SK-N-SH (cell line): ENCODE measurements at regions not wholly inside any gene's neighbourhood (a gene's known extent, or its start where the extent isn't known, plus 50 kb on each side); places are given as distances from the start of the nearest gene placed in this dataset.

Source experiments
- CTCF ChIA-PET: fragments of 300-600, 350-600 bp; formaldehyde crosslinking; extraction: SDS; loops from one replicate; lab custom pipeline; 2021; lab: Yijun Ruan, JAX
- POLR2A ChIA-PET: fragments of 350-600 bp; sonication (Branson Sonifier 250); formaldehyde crosslinking; extraction: SDS; loops from one replicate; lab custom pipeline; 2020; ENCODE audit warnings: antibody characterized with exemption, inconsistent platforms; lab: Yijun Ruan, JAX
- DNase-seq: peaks from one replicate; pipeline ENCODE4 v3.0.0; 2012
- H2AFZ ChIP-seq: fragments of 200-600 bp; sonication (generic); 2 replicates; pipeline ENCODE4 v1.8.1; 2016; ENCODE audit warnings: antibody characterized with exemption, mild to moderate bottlenecking, low read depth
- H3F3A ChIP-seq: fragments of 200-600 bp; sonication (generic); replicated peaks from 2 replicates; pipeline ENCODE3; 2016; ENCODE audit warnings: antibody characterized with exemption, mild to moderate bottlenecking; ENCODE audit not compliant: insufficient read depth
- H3K27ac ChIP-seq, 2 experiments: fragments of 200-500 bp in 1 of 2; fragments of 200-600 bp in 1 of 2; sonication (Bioruptor generic) in 1 of 2; sonication (generic), shearing (Covaris generic) in 1 of 2; 2 replicates each; pipeline versions ENCODE4 v1.5.1 to v1.6.1; 2014 to 2016; ENCODE audit warnings: low read depth in 2 of 2, inconsistent platforms in 1 of 2, low read length in 1 of 2, mild to moderate bottlenecking in 1 of 2, mixed read lengths in 1 of 2
- H3K27me3 ChIP-seq: fragments of 200-600 bp; sonication (generic), shearing (Covaris generic); 2 replicates; pipeline ENCODE4 v1.6.1; 2016; ENCODE audit warnings: mixed run types; ENCODE audit not compliant: insufficient read depth
- H3K36me3 ChIP-seq, 2 experiments: fragments of 200-500 bp in 1 of 2; fragments of 200-600 bp in 1 of 2; sonication (Bioruptor generic) in 1 of 2; sonication (generic) in 1 of 2; replicated peaks in 1 of 2; 2 replicates each; pipeline versions ENCODE3 to v1.5.1; 2014 to 2016; ENCODE audit warnings: low read length in 1 of 2, mild to moderate bottlenecking in 1 of 2; ENCODE audit not compliant: insufficient read depth in 2 of 2, control insufficient read depth in 1 of 2
- H3K4me1 ChIP-seq, 2 experiments: fragments of 200-500 bp in 1 of 2; fragments of 200-600 bp in 1 of 2; sonication (Bioruptor generic) in 1 of 2; sonication (generic), shearing (Covaris generic) in 1 of 2; 2 replicates each; pipeline versions ENCODE4 v1.5.1 to v1.6.1; 2014 to 2016; ENCODE audit warnings: low read depth in 1 of 2, low read length in 1 of 2, mixed run types in 1 of 2; ENCODE audit not compliant: insufficient read depth in 2 of 2, control insufficient read depth in 1 of 2
- H3K4me2 ChIP-seq: fragments of 200-600 bp; sonication (generic), shearing (Covaris generic); 2 replicates; pipeline ENCODE4 v1.6.1; 2017; ENCODE audit warnings: mixed run types
- H3K4me3 ChIP-seq, 2 experiments: fragments of 200-500 bp in 1 of 2; fragments of 200-600 bp in 1 of 2; sonication (Bioruptor generic) in 1 of 2; sonication (generic), shearing (Covaris generic) in 1 of 2; 2 replicates each; pipeline versions ENCODE4 v1.5.1 to v1.8.1; 2014 to 2016; ENCODE audit warnings: low read depth in 2 of 2, inconsistent platforms in 1 of 2, low read length in 1 of 2, mild to moderate bottlenecking in 1 of 2, mixed read lengths in 1 of 2, moderate library complexity in 1 of 2
- H3K79me2 ChIP-seq: fragments of 200-600 bp; sonication (generic); 2 replicates; pipeline ENCODE4 v1.8.1; 2017; ENCODE audit warnings: mild to moderate bottlenecking; ENCODE audit not compliant: insufficient read depth
- H3K9ac ChIP-seq: fragments of 200-600 bp; sonication (generic); 2 replicates; pipeline ENCODE4 v1.6.1; 2017; ENCODE audit warnings: mixed run types
- H3K9me2 ChIP-seq: fragments of 200-600 bp; sonication (generic); 2 replicates; pipeline ENCODE4 v1.6.1; 2017; ENCODE audit warnings: mixed run types
- H3K9me3 ChIP-seq: fragments of 200-600 bp; sonication (generic); 2 replicates; pipeline ENCODE4 v1.6.1; 2017; ENCODE audit warnings: mixed run types, mild to moderate bottlenecking, moderate library complexity
- H4K20me1 ChIP-seq: fragments of 200-600 bp; sonication (generic); 2 replicates; pipeline ENCODE4 v1.6.1; 2017; ENCODE audit warnings: mild to moderate bottlenecking, mixed run types; ENCODE audit not compliant: insufficient read depth
- EP300 ChIP-seq, 2 experiments: IDR thresholded peaks; 2 replicates each; pipeline versions ENCODE4 v1.4.0 to v1.6.1; 2012; ENCODE audit warnings: borderline replicate concordance in 1 of 2, low read depth in 1 of 2, low read length in 1 of 2
- FOSL2 ChIP-seq: IDR thresholded peaks from 2 replicates; pipeline ENCODE4 v1.4.0; 2012; ENCODE audit warnings: low read depth, mild to moderate bottlenecking, moderate library complexity, borderline replicate concordance
- FOXJ3 ChIP-seq: sonication (generic); formaldehyde crosslinking; IDR thresholded peaks from 2 replicates; pipeline ENCODE4 v1.5.1; 2020; ENCODE audit warnings: mild to moderate bottlenecking, missing genetic modification reagents
- GABPA ChIP-seq: IDR thresholded peaks from 2 replicates; pipeline ENCODE4 v1.4.0; 2012; ENCODE audit warnings: low read depth, mild to moderate bottlenecking
- GATA2 ChIP-seq: sonication (generic); formaldehyde crosslinking; IDR thresholded peaks from 2 replicates; pipeline ENCODE4 v1.5.0; 2020; ENCODE audit warnings: mild to moderate bottlenecking, missing genetic modification reagents
- JUND ChIP-seq: IDR thresholded peaks from 2 replicates; pipeline ENCODE4 v1.4.0; 2012
- MEF2A ChIP-seq: IDR thresholded peaks from 2 replicates; pipeline ENCODE4 v1.4.0; 2012; ENCODE audit warnings: low read depth, borderline replicate concordance
- NFIC ChIP-seq: IDR thresholded peaks from 2 replicates; pipeline ENCODE4 v1.4.0; 2012; ENCODE audit warnings: borderline replicate concordance
- POLR2AphosphoS5 ChIP-seq: IDR thresholded peaks from 2 replicates; pipeline ENCODE4 v1.6.1; 2012; ENCODE audit warnings: low read depth, low read length
- RCOR1 ChIP-seq: fragments of 150-350 bp; IDR thresholded peaks from 2 replicates; pipeline ENCODE4 v1.6.1; 2017; ENCODE audit warnings: antibody characterized with exemption, low read length
- SIN3A ChIP-seq: IDR thresholded peaks from 2 replicates; pipeline ENCODE4 v1.6.1; 2012; ENCODE audit warnings: low read depth, mild to moderate bottlenecking, low read length, moderate library complexity, borderline replicate concordance
- SMC3 ChIP-seq: IDR thresholded peaks from 2 replicates; pipeline ENCODE4 v1.6.1; 2012; ENCODE audit warnings: low read depth, low read length, improper control_type of control experiment
- TAF1 ChIP-seq: IDR thresholded peaks from 2 replicates; pipeline ENCODE4 v1.6.1; 2012; ENCODE audit warnings: low read depth, mild to moderate bottlenecking, low read length, moderate library complexity, borderline replicate concordance
- TCF12 ChIP-seq: IDR thresholded peaks from 2 replicates; pipeline ENCODE4 v1.4.0; 2012
- YY1 ChIP-seq: IDR thresholded peaks from 2 replicates; pipeline ENCODE4 v1.4.0; 2012; ENCODE audit warnings: low read depth, mild to moderate bottlenecking
- WGBS: methylation state at CpG from one replicate; pipeline ENCODE4 v1.1.6; 2017; ENCODE audit warnings: low lambda C conversion rate; 5-methylcytosine and 5-hydroxymethylcytosine counted together
- TF ChIP-seq, protein P1 (sequence below): IDR thresholded peaks from 2 replicates; pipeline ENCODE4 v1.4.0; 2012; ENCODE audit warnings: low read depth
- TF ChIP-seq, protein P2 (sequence below): fragments of 200-600 bp; sonication (generic); IDR thresholded peaks from 2 replicates; pipeline ENCODE4 v1.6.1; 2017; ENCODE audit warnings: antibody characterized with exemption, mild to moderate bottlenecking, moderate library complexity
- TF ChIP-seq, protein P3 (sequence below): fragments of 150-350 bp; IDR thresholded peaks from 2 replicates; pipeline ENCODE4 v1.6.1; 2016; ENCODE audit warnings: mild to moderate bottlenecking, low read depth, low read length
- TF ChIP-seq, protein P4 (sequence below): IDR thresholded peaks from 2 replicates; pipeline ENCODE4; 2012

DNA sequence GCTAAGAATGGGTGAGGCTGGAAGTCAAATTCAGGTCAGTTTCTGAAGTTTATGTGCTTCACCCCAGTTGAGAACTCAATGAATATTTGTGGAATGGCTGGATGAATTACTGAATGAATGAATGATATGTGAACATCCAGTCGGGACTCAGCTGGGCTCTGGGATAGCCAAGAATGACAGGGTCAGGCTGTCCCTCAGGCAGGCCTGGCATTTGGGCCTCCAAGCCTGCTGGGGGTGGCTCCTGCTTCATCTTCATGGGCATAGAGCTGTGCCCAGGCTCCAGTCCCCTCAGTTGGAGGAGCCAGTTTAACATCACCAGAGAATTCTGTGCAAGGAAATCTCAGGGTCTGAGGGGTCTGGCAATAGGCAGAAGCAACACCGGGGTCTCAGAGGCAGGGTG, 185.8 kb downstream of the PHETA1 start:
- Histone ChIP-seq H3K36me3 (no peaks in the 10 kb centered on the region), H3K4me2 (no peak overlapping the region), H4K20me1 (no peaks in the 10 kb centered on the region), H2AFZ (no peak overlapping the region), H3K79me2 (no peaks in the 10 kb centered on the region), H3K4me1 (peaks cover 4 to 72% of the 10 kb centered on the region in 2 experiments; a peak in 3 of 4 replicates), H3K9me2 (no peaks in the 10 kb centered on the region), H3K27me3 (peaks cover 9% of the 10 kb centered on the region; the same call in 1 of the 2 replicates), H3K9me3 (no peaks in the 10 kb centered on the region), H3F3A (no peaks in the 10 kb centered on the region), H3K27ac (peak overlapping the region in 1 of 2 experiments; percentile 99; a peak in 2 of 4 replicates), H3K4me3 (no peak overlapping the region), H3K9ac (no peak overlapping the region)
- 29% methylated on average over 2 of the region's 2 CpGs for WGBS
- ChIA-PET CTCF (interaction anchor here (0.6 to 4.1 kb wide), 4 partner anchors 13 to 116 kb away, joined by 3 to 19 read pairs (median 4); no protein-coding TSS in a partner anchor), POLR2A (interaction anchor here (0.6 kb wide), 1 partner anchor 182 kb away, joined by 3 read pairs; no protein-coding TSS in a partner anchor)
- TF ChIP-seq MEF2A: no peak
- TF ChIP-seq, protein P1, sequence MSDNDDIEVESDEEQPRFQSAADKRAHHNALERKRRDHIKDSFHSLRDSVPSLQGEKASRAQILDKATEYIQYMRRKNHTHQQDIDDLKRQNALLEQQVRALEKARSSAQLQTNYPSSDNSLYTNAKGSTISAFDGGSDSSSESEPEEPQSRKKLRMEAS: no peak
- TF ChIP-seq EP300 (IDR thresholded peaks at IDR 0.05; ENCODE audit: borderline replicate concordance in 1 of 2, low read depth in 1 of 2, low read length in 1 of 2): no peak
- no peak for TF ChIP-seq NFIC
- TF ChIP-seq, protein P2, sequence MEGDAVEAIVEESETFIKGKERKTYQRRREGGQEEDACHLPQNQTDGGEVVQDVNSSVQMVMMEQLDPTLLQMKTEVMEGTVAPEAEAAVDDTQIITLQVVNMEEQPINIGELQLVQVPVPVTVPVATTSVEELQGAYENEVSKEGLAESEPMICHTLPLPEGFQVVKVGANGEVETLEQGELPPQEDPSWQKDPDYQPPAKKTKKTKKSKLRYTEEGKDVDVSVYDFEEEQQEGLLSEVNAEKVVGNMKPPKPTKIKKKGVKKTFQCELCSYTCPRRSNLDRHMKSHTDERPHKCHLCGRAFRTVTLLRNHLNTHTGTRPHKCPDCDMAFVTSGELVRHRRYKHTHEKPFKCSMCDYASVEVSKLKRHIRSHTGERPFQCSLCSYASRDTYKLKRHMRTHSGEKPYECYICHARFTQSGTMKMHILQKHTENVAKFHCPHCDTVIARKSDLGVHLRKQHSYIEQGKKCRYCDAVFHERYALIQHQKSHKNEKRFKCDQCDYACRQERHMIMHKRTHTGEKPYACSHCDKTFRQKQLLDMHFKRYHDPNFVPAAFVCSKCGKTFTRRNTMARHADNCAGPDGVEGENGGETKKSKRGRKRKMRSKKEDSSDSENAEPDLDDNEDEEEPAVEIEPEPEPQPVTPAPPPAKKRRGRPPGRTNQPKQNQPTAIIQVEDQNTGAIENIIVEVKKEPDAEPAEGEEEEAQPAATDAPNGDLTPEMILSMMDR: no peak
- TF ChIP-seq POLR2AphosphoS5: no peak
- TF ChIP-seq GATA2 (CRISPR knock-in tag): no peak
- TF ChIP-seq YY1: no peak
- no peak for TF ChIP-seq GABPA
- no peak for TF ChIP-seq FOSL2
- TF ChIP-seq, protein P3, sequence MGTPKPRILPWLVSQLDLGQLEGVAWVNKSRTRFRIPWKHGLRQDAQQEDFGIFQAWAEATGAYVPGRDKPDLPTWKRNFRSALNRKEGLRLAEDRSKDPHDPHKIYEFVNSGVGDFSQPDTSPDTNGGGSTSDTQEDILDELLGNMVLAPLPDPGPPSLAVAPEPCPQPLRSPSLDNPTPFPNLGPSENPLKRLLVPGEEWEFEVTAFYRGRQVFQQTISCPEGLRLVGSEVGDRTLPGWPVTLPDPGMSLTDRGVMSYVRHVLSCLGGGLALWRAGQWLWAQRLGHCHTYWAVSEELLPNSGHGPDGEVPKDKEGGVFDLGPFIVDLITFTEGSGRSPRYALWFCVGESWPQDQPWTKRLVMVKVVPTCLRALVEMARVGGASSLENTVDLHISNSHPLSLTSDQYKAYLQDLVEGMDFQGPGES: no peak
- TF ChIP-seq RCOR1: no peak
- TF ChIP-seq JUND: no peak
- no peak for TF ChIP-seq SMC3
- no peak for TF ChIP-seq TCF12
- no peak for TF ChIP-seq SIN3A
- no peak for TF ChIP-seq TAF1
- TF ChIP-seq FOXJ3 (CRISPR knock-in tag): no peak
- TF ChIP-seq, protein P4, sequence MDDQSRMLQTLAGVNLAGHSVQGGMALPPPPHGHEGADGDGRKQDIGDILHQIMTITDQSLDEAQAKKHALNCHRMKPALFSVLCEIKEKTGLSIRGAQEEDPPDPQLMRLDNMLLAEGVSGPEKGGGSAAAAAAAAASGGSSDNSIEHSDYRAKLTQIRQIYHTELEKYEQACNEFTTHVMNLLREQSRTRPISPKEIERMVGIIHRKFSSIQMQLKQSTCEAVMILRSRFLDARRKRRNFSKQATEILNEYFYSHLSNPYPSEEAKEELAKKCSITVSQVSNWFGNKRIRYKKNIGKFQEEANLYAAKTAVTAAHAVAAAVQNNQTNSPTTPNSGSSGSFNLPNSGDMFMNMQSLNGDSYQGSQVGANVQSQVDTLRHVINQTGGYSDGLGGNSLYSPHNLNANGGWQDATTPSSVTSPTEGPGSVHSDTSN: no peak
- no peak for DNase-seq
